DOHH2 (cell line): ENCODE measurements at regions not wholly inside any gene's neighbourhood (a gene's known extent, or its start where the extent isn't known, plus 50 kb on each side); places are given as distances from the start of the nearest gene placed in this dataset.

Experiments used
- EZH2phosphoT487 ChIP-seq: fragments of 200-600 bp; sonication (generic); IDR thresholded peaks from 2 replicates; pipeline ENCODE4 v1.6.1; 2017; ENCODE audit warnings: borderline replicate concordance, mild to moderate bottlenecking, antibody characterized with exemption, low read length, moderate library complexity, mixed read lengths
- TF ChIP-seq, protein P1 (sequence below): fragments of 200-600 bp; sonication (generic); IDR thresholded peaks from one replicate; pipeline ENCODE4 v1.5.1; 2014; ENCODE audit warnings: antibody characterized with exemption, mild to moderate bottlenecking, low read depth, low read length; ENCODE audit not compliant: poor library complexity, severe bottlenecking

DNA sequence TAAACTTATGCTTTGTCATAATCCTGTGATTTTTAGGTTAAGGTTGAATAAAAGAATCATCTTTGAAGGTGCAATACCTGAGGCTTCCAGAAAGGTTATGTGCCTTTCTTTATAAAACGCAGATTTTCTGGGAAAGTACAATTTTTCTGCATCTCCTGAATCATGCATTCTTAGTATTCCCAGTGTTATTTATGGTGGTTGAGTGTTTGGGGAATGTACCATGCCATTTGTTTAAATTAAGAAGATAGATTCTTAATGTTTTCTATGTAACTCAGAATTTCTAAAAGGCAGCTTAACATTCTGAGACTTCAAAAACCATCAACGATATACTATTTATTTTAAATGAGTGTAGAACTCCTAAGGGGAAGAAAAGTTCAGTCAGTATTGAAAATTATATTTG, 108.1 kb upstream of the FBN2 start:
- TF ChIP-seq, protein P1, sequence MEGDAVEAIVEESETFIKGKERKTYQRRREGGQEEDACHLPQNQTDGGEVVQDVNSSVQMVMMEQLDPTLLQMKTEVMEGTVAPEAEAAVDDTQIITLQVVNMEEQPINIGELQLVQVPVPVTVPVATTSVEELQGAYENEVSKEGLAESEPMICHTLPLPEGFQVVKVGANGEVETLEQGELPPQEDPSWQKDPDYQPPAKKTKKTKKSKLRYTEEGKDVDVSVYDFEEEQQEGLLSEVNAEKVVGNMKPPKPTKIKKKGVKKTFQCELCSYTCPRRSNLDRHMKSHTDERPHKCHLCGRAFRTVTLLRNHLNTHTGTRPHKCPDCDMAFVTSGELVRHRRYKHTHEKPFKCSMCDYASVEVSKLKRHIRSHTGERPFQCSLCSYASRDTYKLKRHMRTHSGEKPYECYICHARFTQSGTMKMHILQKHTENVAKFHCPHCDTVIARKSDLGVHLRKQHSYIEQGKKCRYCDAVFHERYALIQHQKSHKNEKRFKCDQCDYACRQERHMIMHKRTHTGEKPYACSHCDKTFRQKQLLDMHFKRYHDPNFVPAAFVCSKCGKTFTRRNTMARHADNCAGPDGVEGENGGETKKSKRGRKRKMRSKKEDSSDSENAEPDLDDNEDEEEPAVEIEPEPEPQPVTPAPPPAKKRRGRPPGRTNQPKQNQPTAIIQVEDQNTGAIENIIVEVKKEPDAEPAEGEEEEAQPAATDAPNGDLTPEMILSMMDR, result no peak
- TF ChIP-seq EZH2phosphoT487, result no peak
